Endothelial cell of umbilical vein (primary cell): ENCODE measurements at regions not wholly inside any gene's neighbourhood (a gene's known extent, or its start where the extent isn't known, plus 50 kb on each side); places are given as distances from the start of the nearest gene placed in this dataset.

Experiments
- BruUV-seq: library from RNA; stranded (reverse); fragments of 400-500 nt; replicated peaks from 2 replicates; lab custom pipeline; 2021; lab: Mats Ljungman, UMichigan
- CTCF ChIA-PET: fragments of 300-600, 350-600 bp; sonication (Branson Sonifier 250); formaldehyde crosslinking; loops from one replicate; lab custom pipeline; 2021; ENCODE audit warnings: antibody characterized with exemption, inconsistent platforms; lab: Charles Lee
- POLR2A ChIA-PET: fragments of 300-600, 350-600 bp; sonication (Branson Sonifier 250); formaldehyde crosslinking; loops from one replicate; lab custom pipeline; 2021; ENCODE audit warnings: antibody characterized with exemption, inconsistent platforms; lab: Charles Lee
- DNase-seq: peaks from one replicate; pipeline ENCODE4 v3.0.0-alpha.2; 2011; ENCODE audit warnings: low read depth, low spot score
- FAIRE-seq: peaks from 2 replicates; lab custom pipeline; 2011; peaks lifted over from hg19 to GRCh38; lab: Jason Lieb, UNC
- H2AFZ ChIP-seq: 2 replicates; pipeline ENCODE4 v1.6.0; 2012; ENCODE audit warnings: low read depth, low read length, control low read depth, inconsistent platforms
- H3K27ac ChIP-seq: 2 replicates; pipeline ENCODE4 v1.5.1; 2011; ENCODE audit warnings: low read depth, mild to moderate bottlenecking, control low read depth, low read length, moderate library complexity; ENCODE audit not compliant: insufficient read depth
- H3K27me3 ChIP-seq, 2 experiments: 2 replicates each; pipeline versions ENCODE4 v1.6.0 to v1.6.1; 2011; ENCODE audit warnings: low read length in 2 of 2, mixed read lengths in 1 of 2; ENCODE audit not compliant: control insufficient read depth in 2 of 2, insufficient read depth in 2 of 2
- H3K36me3 ChIP-seq, 2 experiments: 2 replicates in 1 of 2; 3 replicates in 1 of 2; pipeline ENCODE4 v1.5.1; 2011; ENCODE audit warnings: low read length in 2 of 2, mild to moderate bottlenecking in 1 of 2, moderate library complexity in 1 of 2; ENCODE audit not compliant: control insufficient read depth in 2 of 2, insufficient read depth in 2 of 2; ENCODE audit errors: extremely low read depth in 1 of 2
- H3K4me1 ChIP-seq: 3 replicates; pipeline ENCODE4 v1.5.1; 2011; ENCODE audit warnings: mild to moderate bottlenecking, low read length; ENCODE audit not compliant: control insufficient read depth, insufficient read depth; ENCODE audit errors: extremely low read depth
- H3K4me2 ChIP-seq: 2 replicates; pipeline ENCODE4 v1.6.1; 2011; ENCODE audit warnings: low read length, control low read depth, mixed read lengths; ENCODE audit not compliant: insufficient read depth
- H3K4me3 ChIP-seq, 3 experiments: fragments of 200-600 bp in 1 of 3; sonication (generic), shearing (Covaris generic) in 1 of 3; replicated peaks in 1 of 3; 2 replicates each; pipeline ENCODE4 v1.5.1; 2011 to 2016; ENCODE audit warnings: control low read depth in 3 of 3, low read length in 3 of 3, mild to moderate bottlenecking in 2 of 3, inconsistent platforms in 1 of 3, low read depth in 1 of 3, moderate library complexity in 1 of 3; ENCODE audit not compliant: insufficient read depth in 1 of 3
- H3K79me2 ChIP-seq: 2 replicates; pipeline ENCODE4 v1.6.0; 2012; ENCODE audit warnings: low read length, inconsistent platforms; ENCODE audit not compliant: control insufficient read depth, insufficient read depth
- H3K9ac ChIP-seq: replicated peaks from 2 replicates; pipeline ENCODE3; 2011; ENCODE audit warnings: low read length, control low read depth; ENCODE audit not compliant: insufficient read depth; ENCODE audit errors: extremely low read depth
- H3K9me1 ChIP-seq: replicated peaks from 3 replicates; pipeline ENCODE4 v1.6.0; 2011; ENCODE audit warnings: mild to moderate bottlenecking, low read length; ENCODE audit not compliant: control insufficient read depth, insufficient read depth; ENCODE audit errors: extremely low read depth
- H3K9me3 ChIP-seq: replicated peaks from 2 replicates; pipeline ENCODE4 v1.5.1; 2012; ENCODE audit warnings: low read length, inconsistent platforms; ENCODE audit not compliant: control insufficient read depth, insufficient read depth
- H4K20me1 ChIP-seq: replicated peaks from 2 replicates; pipeline ENCODE3; 2011; ENCODE audit warnings: mild to moderate bottlenecking, low read length; ENCODE audit not compliant: control insufficient read depth, insufficient read depth; ENCODE audit errors: extremely low read depth
- EZH2 ChIP-seq: IDR thresholded peaks from 2 replicates; pipeline ENCODE4 v1.6.1; 2012; ENCODE audit warnings: borderline replicate concordance, low read depth, mild to moderate bottlenecking, moderate library complexity, low read length, inconsistent platforms; ENCODE audit not compliant: severe bottlenecking
- FOS ChIP-seq: IDR thresholded peaks from 2 replicates; pipeline ENCODE4 v1.6.1; 2011; ENCODE audit warnings: mild to moderate bottlenecking, low read length, moderate library complexity, borderline replicate concordance; ENCODE audit not compliant: insufficient read depth
- GATA2 ChIP-seq: IDR thresholded peaks from 2 replicates; pipeline ENCODE4 v1.7.0; 2011; ENCODE audit warnings: low read depth, mild to moderate bottlenecking, moderate library complexity, mixed read lengths, low read length; ENCODE audit not compliant: insufficient read length, insufficient read depth
- JUN ChIP-seq: IDR thresholded peaks from 2 replicates; pipeline ENCODE4 v1.6.1; 2011; ENCODE audit warnings: borderline replicate concordance, low read depth; ENCODE audit not compliant: insufficient read length, insufficient read depth
- MYC ChIP-seq: IDR thresholded peaks from one replicate; pipeline ENCODE4 v1.6.1; 2011; ENCODE audit warnings: mild to moderate bottlenecking, low read depth, low read length
- POLR2A ChIP-seq: IDR thresholded peaks from 2 replicates; pipeline ENCODE4 v1.6.1; 2012; ENCODE audit warnings: low read depth, mild to moderate bottlenecking, control low read depth, low read length
- POLR2AphosphoS5 ChIP-seq: IDR thresholded peaks from 2 replicates; pipeline ENCODE4 v1.6.1; 2012; ENCODE audit warnings: low read depth, mild to moderate bottlenecking, control low read depth, low read length, moderate library complexity; ENCODE audit not compliant: insufficient read depth
- dilution Hi-C: fragments of 300-500 bp; cut with MboI; formaldehyde crosslinking; loops from one replicate; pipeline ENCODE4 v1.15.0; 2019; ENCODE audit warnings: low sequenced_read_pairs; ENCODE audit not compliant: extremely low pct_ligation_motif_present
- intact Hi-C: fragments of 100-400 bp; cut with micrococcal nuclease; formaldehyde crosslinking; loops from one replicate; pipeline ENCODE4 v1.10.0; 2022
- TF ChIP-seq, protein P1 (sequence below), 2 donors: IDR thresholded peaks; 1 replicate in 1 of 2; 2 replicates in 1 of 2; pipeline ENCODE4 v1.5.1; 2011; ENCODE audit warnings: low read length in 2 of 2, mild to moderate bottlenecking in 2 of 2, moderate library complexity in 2 of 2, control low read depth in 1 of 2, inconsistent platforms in 1 of 2, low read depth in 1 of 2; ENCODE audit not compliant: insufficient read depth in 1 of 2; ENCODE audit errors: extremely low read depth in 1 of 2
- TF ChIP-seq, protein P2 (sequence below): IDR thresholded peaks from 2 replicates; pipeline ENCODE4 v1.6.1; 2011; ENCODE audit not compliant: insufficient read depth, insufficient read length

DNA sequence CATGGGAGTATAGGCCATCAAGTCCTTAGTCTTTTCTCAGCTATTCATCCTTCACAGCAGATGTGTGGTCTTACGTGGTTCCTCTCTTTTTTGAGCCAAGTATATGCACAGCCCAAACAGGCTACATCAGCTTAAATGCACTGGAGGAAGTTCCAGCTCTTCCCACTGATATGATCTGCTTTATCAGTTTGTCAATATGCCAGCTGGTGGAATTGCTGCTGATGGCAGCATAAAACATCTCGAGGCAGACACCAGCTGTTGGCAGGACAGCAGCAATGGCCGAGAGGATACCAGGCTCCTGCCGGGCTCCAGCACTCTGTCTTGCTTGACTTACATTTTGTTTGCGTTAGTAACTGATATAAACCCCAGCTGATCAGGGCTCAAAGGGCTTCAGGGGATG, 143.4 kb downstream of the TENT4A start:
- Histone ChIP-seq H3K4me1 (no peaks in the 10 kb centered on the region), H2AFZ (no peak overlapping the region), H3K4me3 (no peak overlapping the region), H3K9me1 (no peaks in the 10 kb centered on the region), H3K79me2 (no peaks in the 10 kb centered on the region), H3K36me3 (no peaks in the 10 kb centered on the region), H3K9ac (no peak overlapping the region), H3K9me3 (no peaks in the 10 kb centered on the region), H3K4me2 (no peak overlapping the region), H3K27me3 (no peaks in the 10 kb centered on the region), H4K20me1 (no peaks in the 10 kb centered on the region), H3K27ac (no peak overlapping the region)
- intact Hi-C loops (no loop called here), dilution Hi-C loops (no loop called here)
- TF ChIP-seq EZH2, result no peak
- no peak for TF ChIP-seq FOS
- TF ChIP-seq, protein P1, sequence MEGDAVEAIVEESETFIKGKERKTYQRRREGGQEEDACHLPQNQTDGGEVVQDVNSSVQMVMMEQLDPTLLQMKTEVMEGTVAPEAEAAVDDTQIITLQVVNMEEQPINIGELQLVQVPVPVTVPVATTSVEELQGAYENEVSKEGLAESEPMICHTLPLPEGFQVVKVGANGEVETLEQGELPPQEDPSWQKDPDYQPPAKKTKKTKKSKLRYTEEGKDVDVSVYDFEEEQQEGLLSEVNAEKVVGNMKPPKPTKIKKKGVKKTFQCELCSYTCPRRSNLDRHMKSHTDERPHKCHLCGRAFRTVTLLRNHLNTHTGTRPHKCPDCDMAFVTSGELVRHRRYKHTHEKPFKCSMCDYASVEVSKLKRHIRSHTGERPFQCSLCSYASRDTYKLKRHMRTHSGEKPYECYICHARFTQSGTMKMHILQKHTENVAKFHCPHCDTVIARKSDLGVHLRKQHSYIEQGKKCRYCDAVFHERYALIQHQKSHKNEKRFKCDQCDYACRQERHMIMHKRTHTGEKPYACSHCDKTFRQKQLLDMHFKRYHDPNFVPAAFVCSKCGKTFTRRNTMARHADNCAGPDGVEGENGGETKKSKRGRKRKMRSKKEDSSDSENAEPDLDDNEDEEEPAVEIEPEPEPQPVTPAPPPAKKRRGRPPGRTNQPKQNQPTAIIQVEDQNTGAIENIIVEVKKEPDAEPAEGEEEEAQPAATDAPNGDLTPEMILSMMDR (IDR thresholded peaks at IDR 0.05; ENCODE audit: extremely low read depth in 1 of 2, insufficient read depth in 1 of 2, low read depth in 1 of 2, low read length in 2 of 2), result no peak
- no peak for TF ChIP-seq GATA2
- no peak for TF ChIP-seq MYC
- TF ChIP-seq POLR2AphosphoS5, result no peak
- TF ChIP-seq, protein P2, sequence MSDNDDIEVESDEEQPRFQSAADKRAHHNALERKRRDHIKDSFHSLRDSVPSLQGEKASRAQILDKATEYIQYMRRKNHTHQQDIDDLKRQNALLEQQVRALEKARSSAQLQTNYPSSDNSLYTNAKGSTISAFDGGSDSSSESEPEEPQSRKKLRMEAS, result no peak
- no peak for TF ChIP-seq POLR2A
- no peak for TF ChIP-seq JUN
- ChIA-PET POLR2A (no interaction called here), CTCF (no interaction called here)
- BruUV-seq, result no TSS peak
- no peak for FAIRE-seq
- DNase-seq, result no peak
